Lung (tissue), 11 donors: ENCODE measurements at regions not wholly inside any gene's neighbourhood (a gene's known extent, or its start where the extent isn't known, plus 50 kb on each side); places are given as distances from the start of the nearest gene placed in this dataset.

Source experiments
- ATAC-seq: fragments of 200-7000 bp; cut with Tn5 transposase; one replicate; pipeline ENCODE4 v1.9.1; 2020; ENCODE audit warnings: moderate number of reproducible peaks; ENCODE audit not compliant: insufficient read depth, low FRiP score
- DNase-seq, 3 donors: peaks; one replicate each; pipeline ENCODE4 v3.0.0-alpha.2; 2013 to 2017
- H3K27ac ChIP-seq, 2 donors: one replicate each; pipeline ENCODE4 v1.5.1; 2013; ENCODE audit warnings: mild to moderate bottlenecking in 2 of 2, moderate library complexity in 2 of 2, control low read depth in 1 of 2, inconsistent platforms in 1 of 2, low read depth in 1 of 2, low read length in 1 of 2
- H3K27me3 ChIP-seq, 3 donors: one replicate each; pipeline ENCODE4 v1.5.1; 2013; ENCODE audit warnings: low read length in 2 of 3; ENCODE audit not compliant: control insufficient read depth in 3 of 3, insufficient read depth in 3 of 3
- H3K36me3 ChIP-seq, 4 donors: one replicate each; pipeline ENCODE4 v1.5.1; 2013; ENCODE audit warnings: low read length in 4 of 4, mild to moderate bottlenecking in 1 of 4, moderate library complexity in 1 of 4; ENCODE audit not compliant: control insufficient read depth in 4 of 4, insufficient read depth in 4 of 4
- H3K4me1 ChIP-seq, 5 donors: one replicate each; pipeline ENCODE4 v1.5.1; 2013; ENCODE audit warnings: low read length in 5 of 5, mild to moderate bottlenecking in 2 of 5, moderate library complexity in 1 of 5; ENCODE audit not compliant: control insufficient read depth in 5 of 5, insufficient read depth in 5 of 5
- H3K4me3 ChIP-seq: one replicate; pipeline ENCODE4 v1.5.1; 2013; ENCODE audit warnings: mild to moderate bottlenecking, control low read depth, moderate library complexity
- H3K9ac ChIP-seq, 2 donors: one replicate each; pipeline ENCODE4 v1.5.1; 2013; ENCODE audit warnings: low read length in 2 of 2, control low read depth in 1 of 2; ENCODE audit not compliant: insufficient read depth in 1 of 2
- H3K9me3 ChIP-seq, 4 donors: one replicate each; pipeline ENCODE4 v1.5.1; 2013; ENCODE audit warnings: low read length in 3 of 4, mild to moderate bottlenecking in 1 of 4, moderate library complexity in 1 of 4; ENCODE audit not compliant: control insufficient read depth in 4 of 4, insufficient read depth in 3 of 4
- WGBS, 2 donors: extraction: QIAGEN DNeasy Blood & Tissue Kit; methylation state at CpG; one replicate each; pipeline ENCODE4 v1.1.7; 2013; 5-methylcytosine and 5-hydroxymethylcytosine counted together
- TF ChIP-seq, protein P1 (sequence below): IDR thresholded peaks from 2 replicates; pipeline ENCODE4 v1.5.1; 2012; ENCODE audit warnings: mild to moderate bottlenecking; ENCODE audit errors: control extremely low read depth, extremely low read depth
- donor health status: control.
- donor health status: control.
- donor health status: Bipolar disorder and iron deficiency.
- donor health status: healthy.
- donor health status: DM: yes; HTN: yes; CAD: no.

DNA sequence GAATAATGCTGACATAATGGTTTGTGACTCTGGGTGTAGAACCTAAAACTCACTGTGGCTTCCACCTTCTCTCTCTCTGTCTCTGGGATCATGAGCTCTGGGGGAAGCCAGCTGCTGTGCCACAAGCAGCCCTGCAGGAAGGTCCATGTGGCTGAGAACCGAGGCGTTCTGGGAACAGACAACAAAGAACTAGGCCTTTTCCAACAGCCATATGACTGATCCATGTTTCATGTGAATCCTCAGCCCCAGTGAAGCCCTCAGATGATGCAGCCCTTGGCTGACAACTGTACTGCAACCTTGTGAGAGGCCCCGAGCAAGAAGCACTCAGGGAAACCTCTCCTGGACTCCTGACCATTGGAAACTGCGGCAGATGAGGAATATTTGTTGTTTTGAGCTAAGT lies 56.6 kb downstream of the HLA-G start:
- ATAC-seq: no peak
- Histone ChIP-seq H3K27ac (no peak overlapping the region), H3K4me1 (peaks cover 0 to 7% (median 0%) of the 10 kb centered on the region in 5 donors), H3K9ac (no peak overlapping the region), H3K9me3 (no peaks in the 10 kb centered on the region), H3K36me3 (no peaks in the 10 kb centered on the region), H3K4me3 (no peak overlapping the region), H3K27me3 (peaks cover 0 to 4% (median 0%) of the 10 kb centered on the region in 3 donors)
- WGBS, 2 donors: 61% methylated on average over 4 of the region's 4 CpGs
- TF ChIP-seq, protein P1, sequence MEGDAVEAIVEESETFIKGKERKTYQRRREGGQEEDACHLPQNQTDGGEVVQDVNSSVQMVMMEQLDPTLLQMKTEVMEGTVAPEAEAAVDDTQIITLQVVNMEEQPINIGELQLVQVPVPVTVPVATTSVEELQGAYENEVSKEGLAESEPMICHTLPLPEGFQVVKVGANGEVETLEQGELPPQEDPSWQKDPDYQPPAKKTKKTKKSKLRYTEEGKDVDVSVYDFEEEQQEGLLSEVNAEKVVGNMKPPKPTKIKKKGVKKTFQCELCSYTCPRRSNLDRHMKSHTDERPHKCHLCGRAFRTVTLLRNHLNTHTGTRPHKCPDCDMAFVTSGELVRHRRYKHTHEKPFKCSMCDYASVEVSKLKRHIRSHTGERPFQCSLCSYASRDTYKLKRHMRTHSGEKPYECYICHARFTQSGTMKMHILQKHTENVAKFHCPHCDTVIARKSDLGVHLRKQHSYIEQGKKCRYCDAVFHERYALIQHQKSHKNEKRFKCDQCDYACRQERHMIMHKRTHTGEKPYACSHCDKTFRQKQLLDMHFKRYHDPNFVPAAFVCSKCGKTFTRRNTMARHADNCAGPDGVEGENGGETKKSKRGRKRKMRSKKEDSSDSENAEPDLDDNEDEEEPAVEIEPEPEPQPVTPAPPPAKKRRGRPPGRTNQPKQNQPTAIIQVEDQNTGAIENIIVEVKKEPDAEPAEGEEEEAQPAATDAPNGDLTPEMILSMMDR: no peak
- no peak for DNase-seq

DNA sequence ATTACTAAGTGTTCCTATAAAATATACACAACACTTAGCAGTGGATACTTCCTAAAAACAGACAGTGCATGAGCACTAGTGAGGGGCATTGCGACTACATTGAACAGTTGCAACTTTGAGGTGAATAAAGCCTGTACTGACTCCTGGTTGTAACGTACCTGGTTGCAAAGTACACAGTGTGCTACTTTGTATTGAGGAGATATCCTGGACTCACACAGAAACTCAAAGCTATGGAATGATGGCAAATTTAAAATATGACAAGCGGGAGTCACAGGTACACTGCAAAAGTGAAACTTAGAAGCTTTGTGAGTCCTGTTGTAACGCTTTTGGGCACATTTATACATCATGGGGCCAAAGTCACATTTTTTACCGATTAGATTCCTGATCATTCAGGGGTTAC lies 55.6 kb upstream of the HLA-A start:
- Histone ChIP-seq H3K9ac (no peak overlapping the region), H3K27ac (no peak overlapping the region), H3K36me3 (peaks cover 0 to 1% (median 0%) of the 10 kb centered on the region in 4 donors), H3K27me3 (peaks cover 0 to 4% (median 0%) of the 10 kb centered on the region in 3 donors), H3K4me1 (peaks cover 0 to 7% (median 0%) of the 10 kb centered on the region in 5 donors), H3K9me3 (no peaks in the 10 kb centered on the region), H3K4me3 (no peak overlapping the region)
- TF ChIP-seq, protein P1: no peak
- 53 to 54% methylated on average over 5 of the region's 5 CpGs for WGBS, 2 donors
- DNase-seq: no peak
- ATAC-seq: no peak

DNA sequence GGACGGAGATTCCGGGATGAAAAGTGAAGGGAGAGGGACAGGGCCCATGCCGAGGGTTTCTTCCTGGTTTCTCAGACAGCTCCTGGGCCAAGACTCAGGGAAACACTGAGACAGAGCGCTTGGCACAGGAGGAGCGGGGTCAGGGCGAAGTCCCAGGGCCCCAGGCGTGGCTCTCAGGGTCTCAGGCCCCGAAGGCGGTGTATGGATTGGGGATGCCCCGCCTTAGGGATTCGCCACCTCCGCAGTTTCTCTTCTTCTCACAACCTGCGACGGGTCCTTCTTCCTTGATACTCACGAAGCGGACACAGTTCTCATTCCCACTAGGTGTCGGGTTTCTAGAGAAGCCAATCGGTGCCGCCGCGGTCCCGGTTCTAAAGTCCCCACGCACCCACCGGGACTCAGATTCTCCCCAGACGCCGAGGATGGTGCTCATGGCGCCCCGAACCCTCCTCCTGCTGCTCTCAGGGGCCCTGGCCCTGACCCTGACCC lies 55.0 kb upstream of the HLA-A start:
- H3K36me3 ChIP-seq: peaks cover 0 to 1% (median 0%) of the 10 kb centered on the region in 4 donors
- H3K27ac ChIP-seq: peak overlapping the region; percentile 34 to 97
- peaks cover 0 to 4% (median 0%) of the 10 kb centered on the region in 3 donors for H3K27me3 ChIP-seq
- H3K9ac ChIP-seq: peak overlapping the region in 1 of 2 donors; percentile 31
- no peaks in the 10 kb centered on the region for H3K9me3 ChIP-seq
- H3K4me1 ChIP-seq: peaks cover 0 to 7% (median 0%) of the 10 kb centered on the region in 5 donors
- ATAC-seq (peak; percentile 48), DNase-seq (peak in 1 of 3 donors; percentile 44)
- H3K4me3 ChIP-seq: peak overlapping the region; percentile 60
- 1 to 3% methylated on average over 27 to 28 of the region's 28 CpGs for WGBS, 2 donors
- TF ChIP-seq, protein P1: no peak
